ENCODE measurements at regions not wholly inside any gene's neighbourhood (a gene's known extent, or its start where the extent isn't known, plus 50 kb on each side); places are given as distances from the start of the nearest gene placed in this dataset.

DNA sequence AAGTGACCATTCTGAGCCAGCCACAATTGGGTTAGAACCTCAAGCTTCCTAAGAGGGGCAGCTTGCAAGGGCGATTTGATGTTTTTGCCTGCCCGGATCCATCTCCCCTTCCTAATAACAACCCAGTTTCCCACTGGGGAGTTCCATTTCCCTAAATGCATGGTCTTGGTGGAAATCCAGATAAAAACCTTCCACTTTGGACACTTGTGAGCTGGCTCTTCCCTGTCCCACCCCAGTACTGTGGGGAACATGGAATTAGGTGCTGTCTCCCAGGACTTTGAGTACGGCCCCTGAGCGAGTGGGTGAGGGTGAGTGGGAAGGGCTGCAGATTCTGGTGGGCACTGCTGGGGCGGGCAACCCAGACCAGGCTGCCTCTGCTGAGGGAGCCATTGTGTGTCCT, 122.3 kb downstream of the DDX1 start:
- no peaks in the 10 kb centered on the region for H3K36me3 ChIP-seq
- DNase-seq (ENCODE audit: low spot score in 2 of 2): no peak
- intact Hi-C loops (cut with DNase I; ENCODE audit: low total_unique reads): no loop called here
- TF ChIP-seq, protein P1, sequence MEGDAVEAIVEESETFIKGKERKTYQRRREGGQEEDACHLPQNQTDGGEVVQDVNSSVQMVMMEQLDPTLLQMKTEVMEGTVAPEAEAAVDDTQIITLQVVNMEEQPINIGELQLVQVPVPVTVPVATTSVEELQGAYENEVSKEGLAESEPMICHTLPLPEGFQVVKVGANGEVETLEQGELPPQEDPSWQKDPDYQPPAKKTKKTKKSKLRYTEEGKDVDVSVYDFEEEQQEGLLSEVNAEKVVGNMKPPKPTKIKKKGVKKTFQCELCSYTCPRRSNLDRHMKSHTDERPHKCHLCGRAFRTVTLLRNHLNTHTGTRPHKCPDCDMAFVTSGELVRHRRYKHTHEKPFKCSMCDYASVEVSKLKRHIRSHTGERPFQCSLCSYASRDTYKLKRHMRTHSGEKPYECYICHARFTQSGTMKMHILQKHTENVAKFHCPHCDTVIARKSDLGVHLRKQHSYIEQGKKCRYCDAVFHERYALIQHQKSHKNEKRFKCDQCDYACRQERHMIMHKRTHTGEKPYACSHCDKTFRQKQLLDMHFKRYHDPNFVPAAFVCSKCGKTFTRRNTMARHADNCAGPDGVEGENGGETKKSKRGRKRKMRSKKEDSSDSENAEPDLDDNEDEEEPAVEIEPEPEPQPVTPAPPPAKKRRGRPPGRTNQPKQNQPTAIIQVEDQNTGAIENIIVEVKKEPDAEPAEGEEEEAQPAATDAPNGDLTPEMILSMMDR (IDR thresholded peaks at IDR 0.05): no peak
- TF ChIP-seq POLR2A (IDR thresholded peaks at IDR 0.05) (no peak), POLR2AphosphoS5 (IDR thresholded peaks at IDR 0.05) (no peak)
- no peaks in the 10 kb centered on the region for H3K4me1 ChIP-seq
- H3K4me3 ChIP-seq: no peak overlapping the region
- H3K27me3 ChIP-seq: peaks cover 0 to 4% of the 10 kb centered on the region in 2 donors
- H3K9me3 ChIP-seq: no peaks in the 10 kb centered on the region
- no peak overlapping the region for H3K27ac ChIP-seq

DNA sequence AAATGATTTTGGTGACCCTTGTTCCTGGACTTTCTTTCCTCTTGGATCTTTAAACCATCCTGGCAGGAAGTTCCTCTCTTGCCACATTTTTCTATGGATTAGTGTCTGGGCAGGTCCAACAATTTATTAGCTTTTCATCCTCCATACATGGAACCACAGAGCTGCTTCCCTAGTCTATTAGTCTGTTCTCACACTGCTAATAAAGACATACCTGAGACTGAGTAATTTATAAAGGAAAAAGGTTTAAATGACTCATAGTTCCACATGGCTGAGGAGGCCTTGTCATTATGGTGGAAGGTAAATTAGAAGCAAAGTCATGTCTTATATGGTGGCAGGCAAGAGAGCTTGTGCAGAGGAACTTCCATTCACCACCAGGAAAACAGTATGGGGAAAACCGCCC, 122.9 kb downstream of the DDX1 start:
- Histone ChIP-seq H3K4me3 (no peak overlapping the region), H3K27ac (no peak overlapping the region), H3K4me1 (no peaks in the 10 kb centered on the region), H3K27me3 (peaks cover 0 to 4% of the 10 kb centered on the region in 2 donors), H3K36me3 (no peaks in the 10 kb centered on the region), H3K9me3 (no peaks in the 10 kb centered on the region)
- DNase-seq (ENCODE audit: low spot score in 2 of 2): no peak
- intact Hi-C loops (cut with DNase I; ENCODE audit: low total_unique reads): no loop called here
- TF ChIP-seq POLR2A (IDR thresholded peaks at IDR 0.05) (no peak), POLR2AphosphoS5 (IDR thresholded peaks at IDR 0.05) (no peak)
- TF ChIP-seq, protein P1 (IDR thresholded peaks at IDR 0.05): no peak

DNA sequence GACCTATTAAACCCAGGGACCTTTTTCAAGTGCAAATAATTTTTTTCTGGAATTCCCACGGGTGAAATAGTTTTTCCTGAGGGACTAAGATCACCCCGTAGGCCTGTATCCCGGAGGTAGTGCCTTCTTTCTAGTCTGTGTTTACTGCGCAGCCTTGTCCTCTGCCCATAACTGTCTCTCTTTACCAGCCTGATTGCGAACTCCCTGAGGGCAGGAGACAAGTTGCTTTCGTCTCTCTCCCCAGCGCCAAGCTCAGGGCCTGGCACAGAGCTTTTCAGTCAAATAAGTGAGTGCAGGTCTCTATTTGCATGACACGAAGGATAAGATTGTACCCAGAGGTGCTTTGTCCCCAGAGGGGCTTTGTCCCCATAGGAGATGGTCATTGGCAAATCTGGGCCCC, 123.9 kb downstream of the DDX1 start:
- no peak for DNase-seq (ENCODE audit: low spot score in 2 of 2)
- Histone ChIP-seq H3K4me3 (no peak overlapping the region), H3K9me3 (no peaks in the 10 kb centered on the region), H3K4me1 (no peaks in the 10 kb centered on the region), H3K27me3 (no peaks in the 10 kb centered on the region), H3K27ac (no peak overlapping the region), H3K36me3 (no peaks in the 10 kb centered on the region)
- intact Hi-C loops (cut with DNase I; ENCODE audit: low total_unique reads): no loop called here
- TF ChIP-seq POLR2A (IDR thresholded peaks at IDR 0.05) (no peak), POLR2AphosphoS5 (IDR thresholded peaks at IDR 0.05) (no peak)
- TF ChIP-seq, protein P1 (IDR thresholded peaks at IDR 0.05): no peak

DNA sequence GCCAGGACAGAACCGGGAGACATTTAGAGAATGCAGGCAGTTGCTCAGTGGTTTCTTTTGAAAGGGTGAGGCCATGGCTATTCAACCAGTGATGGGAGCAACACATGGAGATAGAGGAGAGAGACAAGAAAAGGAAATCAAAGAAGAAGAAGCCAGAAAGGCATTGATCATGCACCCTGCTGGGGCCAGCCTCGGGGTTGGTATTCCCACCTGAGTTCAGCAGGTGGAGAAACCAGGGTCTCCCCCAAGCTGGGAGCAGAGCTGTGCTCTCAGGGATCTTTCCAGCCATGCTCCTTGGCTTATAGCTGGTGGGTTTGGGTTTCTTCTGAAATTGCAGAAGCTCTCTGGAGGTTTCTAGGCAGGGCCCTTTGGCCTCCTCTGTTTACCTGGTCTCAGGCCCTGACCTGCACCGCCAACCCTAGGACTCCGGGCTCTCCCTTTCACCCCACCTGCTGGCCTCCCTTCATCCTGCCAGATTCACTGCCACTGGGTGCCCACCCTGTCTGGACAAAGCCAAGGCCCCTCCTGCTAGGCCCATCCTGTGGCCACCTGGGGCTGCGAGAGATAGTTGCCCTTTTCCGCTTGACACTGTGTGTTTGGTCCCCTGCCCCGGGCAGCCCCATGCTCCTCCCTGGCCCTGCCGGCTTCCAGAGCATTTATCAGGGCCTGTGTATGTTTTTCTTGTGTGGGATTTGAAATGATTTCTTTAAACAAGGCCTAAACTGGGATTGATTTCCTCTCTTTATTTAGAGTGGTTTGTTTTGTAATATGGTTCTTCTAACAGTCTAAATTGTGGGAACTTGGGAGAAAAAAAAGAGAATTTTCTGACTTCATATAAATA, 126.7 kb downstream of the DDX1 start:
- Histone ChIP-seq H3K4me3 (no peak overlapping the region), H3K36me3 (no peaks in the 10 kb centered on the region), H3K27ac (no peak overlapping the region), H3K27me3 (no peaks in the 10 kb centered on the region), H3K4me1 (no peaks in the 10 kb centered on the region), H3K9me3 (no peaks in the 10 kb centered on the region)
- intact Hi-C loops (cut with DNase I; ENCODE audit: low total_unique reads): no loop called here
- TF ChIP-seq POLR2AphosphoS5 (IDR thresholded peaks at IDR 0.05) (no peak), POLR2A (IDR thresholded peaks at IDR 0.05) (no peak)
- TF ChIP-seq, protein P1 (IDR thresholded peaks at IDR 0.05): no peak
- no peak for DNase-seq (ENCODE audit: low spot score in 2 of 2)

DNA sequence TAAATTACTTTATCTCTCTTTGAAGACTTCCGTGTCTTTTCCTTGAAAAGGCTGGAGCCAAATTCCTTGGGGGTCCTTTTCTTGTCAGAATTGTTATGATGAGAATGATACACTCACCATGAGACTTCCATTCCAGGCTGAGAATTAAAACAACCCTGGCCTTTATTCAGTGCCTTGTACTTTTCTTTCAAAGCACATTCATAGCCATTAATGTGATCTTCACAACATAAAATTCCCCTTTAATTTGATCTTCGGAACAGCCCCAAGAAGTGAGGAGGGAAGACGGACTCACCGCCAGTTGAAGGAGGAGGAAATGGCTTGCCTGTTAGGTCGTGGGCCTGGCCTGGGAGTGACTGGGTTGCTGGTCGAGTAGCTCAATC, 127.3 kb downstream of the DDX1 start:
- TF ChIP-seq POLR2AphosphoS5 (IDR thresholded peaks at IDR 0.05) (no peak), POLR2A (IDR thresholded peaks at IDR 0.05) (no peak)
- TF ChIP-seq, protein P1 (IDR thresholded peaks at IDR 0.05): no peak
- H3K27me3 ChIP-seq: no peaks in the 10 kb centered on the region
- intact Hi-C loops (cut with DNase I; ENCODE audit: low total_unique reads): no loop called here

More for the DNA sequence above, 127.3 kb downstream of the DDX1 start:
- no peak for DNase-seq (ENCODE audit: low spot score in 2 of 2)
- no peaks in the 10 kb centered on the region for H3K9me3 ChIP-seq
- no peaks in the 10 kb centered on the region for H3K36me3 ChIP-seq
- no peak overlapping the region for H3K4me3 ChIP-seq
- H3K27ac ChIP-seq: no peak overlapping the region
- no peaks in the 10 kb centered on the region for H3K4me1 ChIP-seq
